BJ (cell line): ENCODE measurements at regions not wholly inside any gene's neighbourhood (a gene's known extent, or its start where the extent isn't known, plus 50 kb on each side); places are given as distances from the start of the nearest gene placed in this dataset.
A peak's percentile ranks its signal among the peaks of the same experiment; 100 is the strongest.

Experiments
- CTCF ChIA-PET: fragments of 350-600 bp; formaldehyde crosslinking; extraction: SDS; loops from one replicate; lab custom pipeline; 2021; ENCODE audit warnings: antibody characterized with exemption, inconsistent platforms; lab: Yijun Ruan, JAX
- POLR2A ChIA-PET: fragments of 300-600 bp; sonication (Branson Sonifier 250); formaldehyde crosslinking; extraction: SDS; loops from one replicate; lab custom pipeline; 2021; ENCODE audit warnings: antibody characterized with exemption; lab: Charles Lee
- DNase-seq: peaks from one replicate; pipeline ENCODE4 v3.0.0-alpha.2; 2011; ENCODE audit warnings: low read depth
- H3K27me3 ChIP-seq: 2 replicates; pipeline ENCODE4 v1.6.0; 2011; ENCODE audit warnings: low read length; ENCODE audit not compliant: control insufficient read depth, insufficient read depth
- H3K36me3 ChIP-seq: 2 replicates; pipeline ENCODE4 v1.5.1; 2011; ENCODE audit warnings: low read length; ENCODE audit not compliant: control insufficient read depth, insufficient read depth
- H3K4me3 ChIP-seq: 2 replicates; pipeline ENCODE4 v1.5.1; 2011; ENCODE audit warnings: low read depth, mild to moderate bottlenecking, control low read depth, low read length
- TF ChIP-seq, protein P1 (sequence below): IDR thresholded peaks from 2 replicates; pipeline ENCODE4 v1.5.1; 2011; ENCODE audit warnings: low read depth, mild to moderate bottlenecking, control low read depth, inconsistent platforms, low read length, moderate library complexity; ENCODE audit not compliant: insufficient read depth

DNA sequence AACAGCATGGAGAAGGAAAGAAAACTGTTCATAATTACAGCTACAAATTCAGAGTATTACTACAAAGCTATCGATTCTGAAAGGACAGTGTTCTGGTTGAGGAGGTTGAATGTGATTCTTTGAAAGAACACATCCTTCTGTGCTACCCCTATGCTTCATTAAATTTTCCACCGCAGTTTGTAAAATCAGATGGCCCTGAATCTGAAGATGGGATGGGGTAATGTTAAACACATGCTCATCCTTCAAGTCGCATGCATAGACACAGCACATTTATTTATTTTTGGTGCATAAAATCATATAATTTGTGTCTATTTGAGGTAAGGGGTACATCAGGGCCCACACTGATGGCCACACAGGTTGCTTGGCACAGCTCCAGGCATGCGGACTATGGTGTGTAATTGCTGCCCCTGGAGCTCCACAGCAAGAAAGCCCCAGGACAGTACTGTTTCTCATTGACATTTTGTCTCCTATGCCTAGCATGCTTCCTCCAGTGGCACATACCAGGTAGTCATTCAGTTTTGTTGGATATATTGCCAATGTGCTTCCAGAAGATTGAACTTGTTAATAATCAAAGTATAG, 238.8 kb upstream of the TANK start:
- POLR2A ChIA-PET: no interaction called here
- no peak for DNase-seq
- CTCF ChIA-PET: no interaction called here
- Histone ChIP-seq H3K36me3 (no peaks in the 10 kb centered on the region), H3K4me3 (no peak overlapping the region), H3K27me3 (no peaks in the 10 kb centered on the region)
- TF ChIP-seq, protein P1, sequence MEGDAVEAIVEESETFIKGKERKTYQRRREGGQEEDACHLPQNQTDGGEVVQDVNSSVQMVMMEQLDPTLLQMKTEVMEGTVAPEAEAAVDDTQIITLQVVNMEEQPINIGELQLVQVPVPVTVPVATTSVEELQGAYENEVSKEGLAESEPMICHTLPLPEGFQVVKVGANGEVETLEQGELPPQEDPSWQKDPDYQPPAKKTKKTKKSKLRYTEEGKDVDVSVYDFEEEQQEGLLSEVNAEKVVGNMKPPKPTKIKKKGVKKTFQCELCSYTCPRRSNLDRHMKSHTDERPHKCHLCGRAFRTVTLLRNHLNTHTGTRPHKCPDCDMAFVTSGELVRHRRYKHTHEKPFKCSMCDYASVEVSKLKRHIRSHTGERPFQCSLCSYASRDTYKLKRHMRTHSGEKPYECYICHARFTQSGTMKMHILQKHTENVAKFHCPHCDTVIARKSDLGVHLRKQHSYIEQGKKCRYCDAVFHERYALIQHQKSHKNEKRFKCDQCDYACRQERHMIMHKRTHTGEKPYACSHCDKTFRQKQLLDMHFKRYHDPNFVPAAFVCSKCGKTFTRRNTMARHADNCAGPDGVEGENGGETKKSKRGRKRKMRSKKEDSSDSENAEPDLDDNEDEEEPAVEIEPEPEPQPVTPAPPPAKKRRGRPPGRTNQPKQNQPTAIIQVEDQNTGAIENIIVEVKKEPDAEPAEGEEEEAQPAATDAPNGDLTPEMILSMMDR: no peak

DNA sequence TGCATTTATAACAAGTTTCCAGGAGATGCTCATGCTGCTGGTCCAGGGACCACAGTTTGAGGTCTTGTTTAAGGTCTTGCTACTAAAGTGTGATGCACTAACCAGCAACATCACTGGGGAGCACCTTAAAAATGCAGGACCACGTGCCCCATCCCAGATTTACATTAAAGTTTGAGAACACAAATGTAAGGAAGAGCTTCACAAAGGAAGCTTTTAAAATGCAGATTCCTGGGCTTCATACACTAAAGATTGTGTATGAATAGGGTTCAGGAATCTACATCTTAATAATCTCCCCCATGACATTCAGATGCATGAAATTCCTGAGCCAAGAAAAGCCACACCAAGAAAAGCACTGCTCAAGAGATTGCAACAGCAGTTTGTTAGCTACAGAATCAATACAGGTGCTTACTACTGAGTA, 235.3 kb upstream of the TANK start:
- POLR2A ChIA-PET: no interaction called here
- no peak for DNase-seq
- no peaks in the 10 kb centered on the region for H3K27me3 ChIP-seq
- H3K36me3 ChIP-seq: no peaks in the 10 kb centered on the region
- CTCF ChIA-PET: no interaction called here
- TF ChIP-seq, protein P1: no peak
- no peak overlapping the region for H3K4me3 ChIP-seq

DNA sequence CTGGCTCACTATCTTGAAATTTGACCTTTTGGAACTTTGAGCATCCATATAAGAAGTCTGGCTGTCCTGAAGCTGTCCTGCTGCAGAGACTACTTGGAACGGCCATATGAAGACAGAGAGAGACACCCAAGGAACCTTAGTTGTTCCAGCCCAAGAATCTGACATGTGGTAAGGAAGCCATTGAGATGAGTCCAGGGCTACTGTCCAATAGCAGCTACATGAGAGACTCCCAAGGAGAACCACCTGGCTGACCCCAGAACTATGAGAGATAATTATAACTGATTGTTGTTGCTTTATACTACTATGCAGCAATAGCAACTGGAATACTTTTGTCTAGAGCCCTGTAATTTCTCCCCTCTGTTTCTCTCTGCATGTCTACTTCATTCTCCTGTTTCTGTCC, 234.3 kb upstream of the TANK start:
- TF ChIP-seq, protein P1: no peak
- ChIA-PET POLR2A (no interaction called here), CTCF (interaction anchor here (0.9 kb wide), 1 partner anchor 44 kb away, joined by 3 read pairs; no protein-coding TSS in a partner anchor)
- H3K36me3 ChIP-seq: no peaks in the 10 kb centered on the region
- DNase-seq: no peak
- no peaks in the 10 kb centered on the region for H3K27me3 ChIP-seq
- H3K4me3 ChIP-seq: no peak overlapping the region

DNA sequence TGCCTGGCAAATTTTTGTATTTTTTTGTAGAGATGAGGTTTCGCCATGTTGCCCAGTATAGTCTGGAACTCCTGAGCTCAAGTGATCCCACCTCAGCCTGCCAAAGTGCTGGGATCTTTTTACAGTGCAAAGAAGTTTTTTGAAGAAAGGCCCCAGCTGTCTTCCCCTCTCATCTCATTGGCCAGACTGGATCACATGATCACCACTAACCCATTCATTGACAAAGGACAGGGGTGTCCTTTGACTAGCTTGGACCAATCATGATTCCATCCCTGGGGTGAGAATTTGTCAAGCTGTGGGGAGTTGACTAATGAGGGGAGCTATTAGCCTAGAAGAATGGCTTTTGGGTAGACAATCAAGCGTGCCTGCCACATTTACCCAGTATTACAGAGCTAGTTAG, 232.9 kb upstream of the TANK start:
- POLR2A ChIA-PET: no interaction called here
- no peak for DNase-seq
- Histone ChIP-seq H3K27me3 (no peaks in the 10 kb centered on the region), H3K36me3 (no peaks in the 10 kb centered on the region), H3K4me3 (no peak overlapping the region)
- CTCF ChIA-PET: interaction anchor here (0.5 to 1.5 kb wide), 3 partner anchors 43 to 499 kb away, joined by 3 to 6 read pairs (median 3); no protein-coding TSS in a partner anchor
- TF ChIP-seq, protein P1: no peak

DNA sequence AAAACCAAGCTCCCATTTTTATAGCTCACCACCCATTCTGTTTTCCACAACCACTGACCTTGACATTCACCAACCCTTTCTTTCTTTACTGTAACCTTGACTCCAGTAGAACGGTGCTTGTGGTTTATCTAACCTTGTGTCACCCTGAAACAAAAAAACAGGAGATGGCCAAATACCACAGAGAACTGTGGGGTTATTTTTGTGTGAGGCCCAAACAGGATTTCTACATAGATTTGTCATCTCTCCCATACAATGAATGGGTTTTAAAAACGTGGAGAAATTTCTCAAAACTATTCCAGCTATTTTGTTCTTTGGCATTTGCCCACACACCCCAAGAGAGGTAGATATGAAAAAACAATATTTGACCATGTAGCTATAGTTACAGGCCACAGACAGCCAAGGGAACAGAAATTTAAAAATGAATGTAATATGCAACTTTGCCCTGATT, 231.3 kb upstream of the TANK start:
- Histone ChIP-seq H3K27me3 (no peaks in the 10 kb centered on the region), H3K36me3 (no peaks in the 10 kb centered on the region), H3K4me3 (no peak overlapping the region)
- TF ChIP-seq, protein P1: no peak
- CTCF ChIA-PET: interaction anchor here (0.5 kb wide), 1 partner anchor 514 kb away, joined by 3 read pairs; no protein-coding TSS in a partner anchor
- DNase-seq: peak; percentile 69
- POLR2A ChIA-PET: no interaction called here
